Activated naive CD8-positive, alpha-beta T cell treated with anti-CD3 and anti-CD28 coated beads, Interleukin-2, amount 50 U/mL, for 24 hours (primary cell): ENCODE measurements at regions not wholly inside any gene's neighbourhood (a gene's known extent, or its start where the extent isn't known, plus 50 kb on each side); places are given as distances from the start of the nearest gene placed in this dataset.
"Not testable (repeated sequence)": the region's sequence is repeated elsewhere in the genome, so short reads cannot be mapped to it uniquely, and the experiment has no call there.

ENCODE experiments used
- ATAC-seq: fragments of 150-1000 bp; cut with Tn5 transposase; one replicate; pipeline ENCODE4 v1.10.0; 2021
- DNase-seq: peaks from one replicate; pipeline ENCODE4 v3.0.0; 2021
- H3K27ac Mint-ChIP-seq: one replicate; pipeline ENCODE4 v1.8.0; 2021; ENCODE audit warnings: mild to moderate bottlenecking, mixed read lengths
- H3K27me3 Mint-ChIP-seq: one replicate; pipeline ENCODE4 v1.8.0; 2021; ENCODE audit warnings: mixed read lengths
- H3K36me3 Mint-ChIP-seq: one replicate; pipeline ENCODE4 v1.8.0; 2021; ENCODE audit warnings: low read depth, mixed read lengths
- H3K4me1 Mint-ChIP-seq: one replicate; pipeline ENCODE4 v1.8.0; 2021; ENCODE audit warnings: mixed read lengths
- H3K4me3 Mint-ChIP-seq: one replicate; pipeline ENCODE4 v1.8.0; 2021; ENCODE audit warnings: mild to moderate bottlenecking, moderate library complexity, mixed read lengths
- H3K9me3 Mint-ChIP-seq: one replicate; pipeline ENCODE4 v1.8.0; 2021; ENCODE audit warnings: mixed read lengths

DNA sequence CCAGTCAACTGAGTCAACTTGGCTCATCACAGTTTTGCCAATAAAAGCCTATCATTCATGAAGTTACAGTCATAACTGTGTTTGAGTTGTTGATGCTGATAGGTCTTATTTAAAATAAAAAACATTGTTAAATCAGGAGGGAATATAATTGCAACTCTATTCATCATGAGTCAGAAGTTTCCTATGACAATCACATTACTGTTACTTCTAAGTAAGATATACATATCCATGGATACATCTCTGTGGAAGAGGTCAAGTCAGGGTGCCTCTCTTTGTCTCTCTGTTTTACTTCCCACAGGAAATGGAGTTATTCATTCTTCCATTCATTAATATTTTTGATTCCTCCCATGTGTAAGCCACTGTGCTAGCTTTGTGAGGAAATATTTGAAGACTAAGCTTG, 2015.4 kb upstream of the WWC1 start:
- Mint-ChIP-seq H3K4me1 (no peaks in the 10 kb centered on the region), H3K9me3 (peaks cover 9% of the 10 kb centered on the region), H3K27ac (no peak overlapping the region), H3K27me3 (no peaks in the 10 kb centered on the region), H3K36me3 (no peaks in the 10 kb centered on the region), H3K4me3 (no peak overlapping the region)
- no peak for ATAC-seq
- no peak for DNase-seq

DNA sequence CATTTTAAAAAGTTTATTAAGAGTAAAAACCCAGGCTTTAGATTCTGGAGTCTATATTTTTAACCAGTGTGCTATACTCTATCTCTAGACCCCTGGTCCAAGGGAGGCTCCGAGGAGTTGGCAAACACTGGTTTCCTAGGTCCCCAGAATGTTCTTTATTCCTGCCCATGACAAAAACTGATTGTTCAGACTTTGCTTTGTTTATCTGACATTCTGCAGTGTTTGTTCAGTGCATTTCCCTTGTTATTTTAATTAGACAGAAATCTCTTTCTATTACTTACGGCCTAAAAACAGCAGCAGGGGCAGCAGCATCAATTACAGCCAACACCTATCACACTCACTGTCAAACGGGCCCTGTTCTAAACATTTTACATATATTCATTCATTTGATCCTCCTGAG, 2011.6 kb upstream of the WWC1 start:
- Mint-ChIP-seq H3K36me3 (no peaks in the 10 kb centered on the region), H3K27me3 (no peaks in the 10 kb centered on the region), H3K4me1 (no peaks in the 10 kb centered on the region), H3K27ac (no peak overlapping the region), H3K4me3 (no peak overlapping the region), H3K9me3 (no peaks in the 10 kb centered on the region)
- DNase-seq (no peak), ATAC-seq (no peak)

DNA sequence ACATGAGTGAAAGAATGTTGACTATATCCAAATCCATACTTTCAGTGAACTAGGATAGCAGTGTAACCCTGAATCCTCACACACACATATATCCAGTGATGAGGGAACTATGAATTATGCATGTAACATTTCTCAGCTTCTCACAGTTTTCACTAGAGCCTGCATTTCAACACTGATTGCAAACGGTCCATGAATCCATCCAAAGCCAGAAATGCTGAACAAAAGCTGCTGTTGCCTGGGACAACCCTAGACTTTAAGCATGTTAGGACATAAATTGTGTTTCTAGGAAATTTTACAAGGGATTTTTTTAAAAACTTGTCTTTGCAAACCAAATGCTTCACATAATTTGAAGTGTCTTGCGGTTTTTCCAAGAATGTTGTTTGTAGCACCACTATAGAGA, 2010.0 kb upstream of the WWC1 start:
- no peaks in the 10 kb centered on the region for H3K27me3 Mint-ChIP-seq
- no peak overlapping the region for H3K4me3 Mint-ChIP-seq
- no peak overlapping the region for H3K27ac Mint-ChIP-seq
- no peak for ATAC-seq
- H3K36me3 Mint-ChIP-seq: no peaks in the 10 kb centered on the region
- no peak for DNase-seq
- H3K4me1 Mint-ChIP-seq: no peaks in the 10 kb centered on the region
- H3K9me3 Mint-ChIP-seq: no peaks in the 10 kb centered on the region

DNA sequence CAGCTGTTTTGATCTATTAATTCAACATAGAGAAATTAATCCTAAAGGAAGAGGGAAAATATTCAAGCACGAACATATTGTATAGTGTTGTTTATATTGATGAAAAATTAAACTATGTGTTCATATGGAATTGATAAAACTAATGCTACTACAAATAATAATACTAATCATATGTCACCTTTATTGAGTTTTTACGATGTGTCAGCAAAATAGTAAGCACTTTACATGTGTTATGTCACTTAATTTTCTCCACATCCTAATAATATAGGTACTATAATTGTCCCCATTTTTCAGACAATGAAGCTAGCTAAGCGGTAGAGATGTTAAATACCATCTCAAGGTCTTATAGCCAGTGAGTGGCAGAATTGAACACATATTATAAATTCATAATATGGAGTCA, 2008.5 kb upstream of the WWC1 start:
- H3K36me3 Mint-ChIP-seq: no peaks in the 10 kb centered on the region
- no peak overlapping the region for H3K27ac Mint-ChIP-seq
- no peaks in the 10 kb centered on the region for H3K9me3 Mint-ChIP-seq
- no peaks in the 10 kb centered on the region for H3K4me1 Mint-ChIP-seq
- H3K27me3 Mint-ChIP-seq: no peaks in the 10 kb centered on the region
- no peak overlapping the region for H3K4me3 Mint-ChIP-seq
- no peak for DNase-seq
- no peak for ATAC-seq

DNA sequence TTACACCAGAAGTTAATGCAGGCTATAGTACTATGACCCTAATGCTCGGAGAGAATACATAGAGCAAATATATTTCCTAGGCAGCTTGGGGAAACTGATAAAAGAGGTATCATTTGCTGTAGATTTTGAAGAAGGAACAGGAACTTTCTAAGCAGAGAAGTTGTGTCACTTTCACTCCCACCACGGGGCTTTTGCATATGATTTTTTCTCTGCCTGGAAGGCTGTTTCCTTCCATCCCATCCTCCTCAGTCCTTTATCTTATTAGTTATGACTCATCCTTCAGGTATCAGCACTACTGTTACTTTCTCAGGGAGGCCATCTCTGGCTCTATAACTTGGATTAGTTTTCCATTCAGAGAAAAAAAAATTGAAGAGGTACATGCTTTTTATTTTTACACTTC, 2006.1 kb upstream of the WWC1 start:
- ATAC-seq (no peak), DNase-seq (no peak)
- H3K27me3 Mint-ChIP-seq: no peaks in the 10 kb centered on the region
- no peaks in the 10 kb centered on the region for H3K36me3 Mint-ChIP-seq
- H3K4me3 Mint-ChIP-seq: no peak overlapping the region
- no peaks in the 10 kb centered on the region for H3K4me1 Mint-ChIP-seq
- H3K27ac Mint-ChIP-seq: no peak overlapping the region
- H3K9me3 Mint-ChIP-seq: peaks cover 3% of the 10 kb centered on the region

DNA sequence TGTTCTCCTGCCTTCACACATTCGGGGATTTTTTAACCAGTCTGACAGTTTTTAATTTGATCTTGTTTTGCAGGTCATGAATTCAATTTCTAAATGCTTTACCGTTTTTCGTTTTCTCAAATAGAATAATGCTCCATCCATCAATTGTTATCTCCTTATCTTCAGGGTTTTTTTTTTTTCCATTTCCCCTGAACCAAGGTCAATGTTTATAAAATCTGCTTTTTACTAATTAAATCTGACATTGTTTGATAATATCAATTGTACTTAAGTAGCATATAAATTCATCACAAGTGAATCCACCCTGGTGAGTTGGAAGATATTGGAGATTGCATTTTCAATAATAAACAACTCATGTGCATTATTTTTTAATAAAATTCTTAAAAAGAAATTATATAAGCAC, 2004.6 kb upstream of the WWC1 start:
- DNase-seq (no peak), ATAC-seq (no peak)
- Mint-ChIP-seq H3K4me1 (no peaks in the 10 kb centered on the region), H3K27me3 (no peaks in the 10 kb centered on the region), H3K4me3 (no peak overlapping the region), H3K27ac (no peak overlapping the region), H3K9me3 (peaks cover 12% of the 10 kb centered on the region), H3K36me3 (no peaks in the 10 kb centered on the region)

DNA sequence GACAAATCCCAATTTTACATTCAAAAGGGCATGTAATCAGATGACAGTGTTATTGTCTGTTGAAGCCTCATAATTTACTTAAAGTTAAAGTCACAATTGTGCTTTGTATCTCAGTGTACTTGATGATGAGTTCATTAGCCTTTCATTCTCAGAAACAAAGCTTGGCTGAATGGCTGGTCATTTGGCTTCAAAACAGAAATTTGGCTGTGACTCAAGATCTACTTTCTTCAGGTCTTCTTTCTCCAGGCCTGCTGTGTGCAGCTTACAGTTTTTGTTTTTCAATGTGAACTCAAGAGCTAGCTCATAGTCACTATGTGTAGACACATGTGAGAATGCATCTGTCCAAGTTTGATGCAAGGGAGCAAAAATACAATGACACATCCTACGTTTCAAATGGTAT, 2003.6 kb upstream of the WWC1 start:
- no peak for DNase-seq
- H3K36me3 Mint-ChIP-seq: no peaks in the 10 kb centered on the region
- no peak overlapping the region for H3K4me3 Mint-ChIP-seq
- peaks cover 12% of the 10 kb centered on the region for H3K9me3 Mint-ChIP-seq
- no peak overlapping the region for H3K27ac Mint-ChIP-seq
- H3K27me3 Mint-ChIP-seq: no peaks in the 10 kb centered on the region
- no peaks in the 10 kb centered on the region for H3K4me1 Mint-ChIP-seq
- ATAC-seq: no peak

DNA sequence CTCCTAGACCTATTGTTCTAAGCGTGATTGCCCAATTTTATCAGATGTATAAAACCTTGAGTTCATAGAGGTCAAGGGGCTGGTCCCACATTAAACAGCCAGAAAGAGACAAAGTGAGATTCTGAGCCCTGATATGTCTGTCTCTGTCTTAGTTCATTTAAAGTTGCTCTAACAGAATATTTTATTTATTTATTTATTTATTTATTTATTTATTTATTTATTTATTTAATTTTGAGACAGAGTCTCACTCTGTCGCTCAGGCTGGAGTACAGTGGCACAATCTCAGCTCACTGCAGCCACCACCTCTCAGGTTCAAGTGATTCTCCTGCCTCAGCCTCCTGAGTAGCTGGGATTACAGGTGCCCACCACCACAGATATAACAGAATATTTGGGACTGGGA, 1999.6 kb upstream of the WWC1 start:
- ATAC-seq, H3K36me3 Mint-ChIP-seq, H3K27me3 Mint-ChIP-seq, H3K4me3 Mint-ChIP-seq, H3K4me1 Mint-ChIP-seq, DNase-seq, H3K27ac Mint-ChIP-seq: not testable (repeated sequence)
- peaks cover 13% of the 10 kb centered on the region for H3K9me3 Mint-ChIP-seq

DNA sequence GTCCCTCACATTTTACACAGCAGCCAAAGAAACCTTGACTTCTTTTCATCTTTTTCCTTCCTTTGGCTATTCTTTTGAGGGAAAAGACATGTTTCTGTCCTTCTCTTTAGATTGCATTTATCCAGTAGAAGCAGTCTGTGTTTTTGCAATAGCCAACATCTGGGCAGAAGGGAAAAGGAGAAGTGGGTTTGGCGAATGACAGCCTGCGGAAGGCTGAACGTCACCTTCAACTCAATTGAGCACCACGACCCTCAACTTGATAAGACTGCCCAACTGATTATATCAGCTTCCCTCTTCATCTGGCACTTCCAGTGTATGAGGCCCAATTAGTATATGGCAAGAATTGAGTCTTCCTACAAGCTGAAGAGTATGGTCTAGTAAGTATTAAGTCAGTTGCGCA, 1997.6 kb upstream of the WWC1 start:
- DNase-seq: no peak
- Mint-ChIP-seq H3K27me3 (no peaks in the 10 kb centered on the region), H3K4me1 (no peaks in the 10 kb centered on the region), H3K27ac (no peak overlapping the region), H3K36me3 (no peaks in the 10 kb centered on the region), H3K9me3 (peaks cover 19% of the 10 kb centered on the region), H3K4me3 (no peak overlapping the region)
- ATAC-seq: no peak

DNA sequence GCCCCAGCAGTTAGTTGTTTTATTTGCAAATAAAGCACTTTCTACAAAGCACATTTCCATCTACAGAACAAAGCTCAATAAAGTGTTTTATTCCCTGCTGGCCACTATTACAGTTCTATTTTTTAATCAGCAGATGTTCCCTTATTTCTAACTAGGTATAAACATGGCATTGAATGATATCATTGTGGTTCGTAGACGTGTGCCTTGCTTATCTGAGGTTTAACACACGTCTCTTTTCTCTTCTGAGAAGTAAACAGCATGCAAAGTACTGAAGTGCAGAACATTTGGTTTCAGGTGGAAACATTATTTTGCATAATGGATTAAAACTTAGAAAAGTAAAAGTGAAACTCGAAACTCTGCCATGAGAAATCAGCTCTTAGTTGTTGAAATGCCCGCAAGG, 1989.3 kb upstream of the WWC1 start:
- Mint-ChIP-seq H3K4me1 (no peaks in the 10 kb centered on the region), H3K27me3 (no peaks in the 10 kb centered on the region), H3K4me3 (no peak overlapping the region), H3K9me3 (peaks cover 25% of the 10 kb centered on the region), H3K27ac (no peak overlapping the region), H3K36me3 (no peaks in the 10 kb centered on the region)
- ATAC-seq (no peak), DNase-seq (no peak)

DNA sequence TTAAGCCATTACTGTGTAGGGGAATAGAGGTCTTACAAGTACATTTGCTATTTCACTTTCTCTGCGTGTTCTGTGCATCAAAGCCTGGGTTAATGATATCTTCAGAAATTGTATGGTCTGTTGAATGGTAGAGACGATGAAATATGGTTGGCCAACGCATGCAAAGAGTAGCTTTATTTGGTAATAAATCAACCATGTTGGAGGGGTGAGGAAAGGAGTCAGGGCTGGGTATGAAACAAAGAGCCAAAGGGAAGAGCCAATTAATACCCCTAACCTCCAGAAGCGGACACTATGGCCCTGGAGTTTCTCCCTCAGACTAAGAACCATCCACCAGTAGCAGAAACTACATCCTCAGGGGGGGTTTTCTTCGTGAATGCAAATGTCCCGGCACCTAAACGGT, 1974.0 kb upstream of the WWC1 start:
- DNase-seq (no peak), ATAC-seq (no peak)
- no peak overlapping the region for H3K27ac Mint-ChIP-seq
- no peak overlapping the region for H3K4me3 Mint-ChIP-seq
- no peaks in the 10 kb centered on the region for H3K27me3 Mint-ChIP-seq
- no peaks in the 10 kb centered on the region for H3K36me3 Mint-ChIP-seq
- peaks cover 9% of the 10 kb centered on the region for H3K9me3 Mint-ChIP-seq
- no peaks in the 10 kb centered on the region for H3K4me1 Mint-ChIP-seq

DNA sequence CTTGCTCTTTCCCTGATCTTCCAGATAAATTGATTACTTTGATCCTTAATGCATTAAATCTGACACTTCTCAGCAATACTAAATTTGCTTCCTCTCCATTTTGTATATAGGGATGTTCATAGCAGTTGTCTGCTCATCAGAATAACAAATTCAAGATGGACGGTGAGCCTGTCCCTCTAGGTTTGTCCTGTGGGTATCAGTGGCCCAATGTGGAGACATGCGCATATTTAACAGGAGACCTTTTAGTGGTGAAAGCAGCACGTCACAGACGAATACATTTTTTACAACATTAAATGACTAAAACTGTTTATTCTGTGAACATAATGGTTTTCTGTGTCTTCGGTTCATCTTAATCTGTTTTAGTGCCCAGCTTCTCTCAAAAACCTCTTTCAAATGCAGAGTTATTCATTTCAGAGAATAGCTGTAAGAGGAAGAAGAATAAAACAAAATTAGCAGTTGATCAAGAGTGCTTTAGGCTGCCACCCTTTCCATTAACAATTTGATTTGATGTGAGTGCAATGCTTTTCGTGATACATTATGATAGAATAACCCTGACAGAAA, 1970.4 kb upstream of the WWC1 start:
- no peak overlapping the region for H3K27ac Mint-ChIP-seq
- H3K9me3 Mint-ChIP-seq: peaks cover 13% of the 10 kb centered on the region
- no peak overlapping the region for H3K4me3 Mint-ChIP-seq
- ATAC-seq: no peak
- no peaks in the 10 kb centered on the region for H3K36me3 Mint-ChIP-seq
- H3K4me1 Mint-ChIP-seq: no peaks in the 10 kb centered on the region
- no peak for DNase-seq
- no peaks in the 10 kb centered on the region for H3K27me3 Mint-ChIP-seq

DNA sequence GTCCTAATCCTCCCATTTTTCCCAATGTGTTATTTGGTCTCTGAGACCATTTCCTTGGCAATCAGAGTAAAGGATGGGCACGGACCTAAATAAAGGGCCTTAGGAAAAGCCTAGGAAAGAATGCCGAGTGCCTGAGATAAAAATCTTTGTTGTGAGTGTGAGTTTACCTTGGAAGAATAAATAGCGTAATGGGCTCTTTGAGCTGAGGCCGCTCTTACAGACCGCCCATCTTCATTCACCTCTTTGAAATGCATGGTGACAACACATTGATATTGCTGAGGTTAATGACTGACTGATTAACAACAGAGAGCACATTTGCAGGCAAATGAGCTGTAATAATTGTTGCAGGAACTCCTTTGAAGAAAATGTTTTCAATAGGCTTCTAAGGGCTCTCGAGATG, 1967.1 kb upstream of the WWC1 start:
- Mint-ChIP-seq H3K4me3 (no peak overlapping the region), H3K4me1 (no peaks in the 10 kb centered on the region), H3K9me3 (peaks cover 13% of the 10 kb centered on the region)

DNA sequence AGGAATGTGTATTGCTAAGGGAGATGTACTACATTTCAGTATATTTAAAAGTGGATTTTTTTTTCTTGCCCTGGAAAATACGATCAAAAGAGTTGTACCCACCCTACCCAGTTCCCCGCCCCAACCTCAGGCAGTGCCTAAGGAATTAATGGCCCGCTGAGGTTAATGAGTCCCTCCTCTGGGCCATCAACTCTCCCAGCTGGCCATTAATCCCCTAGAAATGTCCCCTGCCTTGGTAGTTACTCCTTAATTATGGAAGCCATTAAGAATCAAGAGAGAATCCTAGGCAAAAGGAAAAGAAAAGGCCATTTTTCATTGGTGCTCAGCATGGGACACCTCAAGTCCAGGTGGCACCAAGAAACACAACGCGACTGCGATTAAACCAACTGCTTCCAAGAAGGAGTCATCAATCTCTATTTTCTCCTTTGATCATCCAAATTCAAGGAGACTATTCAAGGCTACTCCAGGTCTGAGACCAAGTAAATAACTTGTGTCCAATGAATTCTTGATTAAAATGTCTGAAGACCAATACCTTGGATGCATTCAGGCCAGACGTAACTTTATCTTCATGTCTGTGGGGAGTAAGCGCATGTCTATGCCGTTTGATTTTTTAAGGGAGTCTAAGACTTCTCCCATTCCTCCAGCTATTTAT, 1962.2 kb upstream of the WWC1 start:
- H3K36me3 Mint-ChIP-seq: no peaks in the 10 kb centered on the region
- H3K27me3 Mint-ChIP-seq: no peaks in the 10 kb centered on the region
- H3K4me3 Mint-ChIP-seq: no peak overlapping the region
- H3K27ac Mint-ChIP-seq: no peak overlapping the region
- H3K4me1 Mint-ChIP-seq: no peaks in the 10 kb centered on the region
- H3K9me3 Mint-ChIP-seq: peaks cover 15% of the 10 kb centered on the region
- ATAC-seq (no peak), DNase-seq (no peak)

More for the DNA sequence above, 1967.1 kb upstream of the WWC1 start:
- ATAC-seq (no peak), DNase-seq (no peak)
- Mint-ChIP-seq H3K27me3 (no peaks in the 10 kb centered on the region), H3K36me3 (no peaks in the 10 kb centered on the region), H3K27ac (no peak overlapping the region)

DNA sequence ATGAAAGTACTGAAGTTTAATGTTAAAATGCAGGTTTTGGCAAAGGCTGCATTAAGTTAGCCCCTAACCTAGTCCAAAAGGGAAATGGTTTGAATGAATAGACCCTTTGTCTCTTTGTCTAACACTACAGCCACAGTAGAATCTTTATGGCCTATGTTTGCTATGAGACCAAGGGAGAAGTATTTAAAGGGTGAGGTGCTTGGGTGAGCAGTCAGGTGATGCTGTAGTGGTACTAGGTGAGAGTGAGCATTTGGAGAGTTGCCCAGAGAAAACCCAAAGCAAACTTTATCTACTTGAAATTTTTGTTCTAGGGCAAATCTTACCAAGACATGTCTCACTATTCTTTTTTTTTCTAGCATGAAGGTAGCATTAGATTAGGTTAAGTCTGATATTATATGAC, 1961.4 kb upstream of the WWC1 start:
- Mint-ChIP-seq H3K9me3 (peaks cover 16% of the 10 kb centered on the region), H3K27ac (no peak overlapping the region), H3K27me3 (no peaks in the 10 kb centered on the region), H3K36me3 (no peaks in the 10 kb centered on the region), H3K4me3 (no peak overlapping the region), H3K4me1 (no peaks in the 10 kb centered on the region)
- ATAC-seq: no peak
- DNase-seq: no peak

DNA sequence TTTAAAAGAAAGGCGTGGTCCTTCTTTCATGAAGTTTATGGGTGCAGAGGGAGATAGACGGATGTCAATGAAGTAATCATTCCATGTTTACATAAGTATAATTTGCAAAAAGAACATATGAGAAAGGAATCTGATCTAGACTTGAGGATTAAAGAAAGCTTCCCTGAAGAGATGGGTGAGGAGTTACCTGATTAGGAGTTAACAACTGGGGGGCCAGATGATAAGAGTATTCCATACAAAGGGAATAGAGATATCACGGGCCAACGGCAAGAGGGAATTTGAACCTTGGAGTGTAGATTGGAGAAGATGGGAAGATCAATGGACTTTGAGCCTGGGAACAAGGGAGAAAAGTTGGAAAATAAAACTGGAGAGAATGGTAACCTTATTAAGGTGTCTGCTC, 1959.9 kb upstream of the WWC1 start:
- H3K9me3 Mint-ChIP-seq: peaks cover 26% of the 10 kb centered on the region
- no peaks in the 10 kb centered on the region for H3K27me3 Mint-ChIP-seq
- no peak for DNase-seq
- no peak for ATAC-seq
- H3K4me1 Mint-ChIP-seq: no peaks in the 10 kb centered on the region
- no peak overlapping the region for H3K27ac Mint-ChIP-seq
- no peak overlapping the region for H3K4me3 Mint-ChIP-seq
- peaks cover 2% of the 10 kb centered on the region for H3K36me3 Mint-ChIP-seq
